ENCODE measurements at regions not wholly inside any gene's neighbourhood (a gene's known extent, or its start where the extent isn't known, plus 50 kb on each side); places are given as distances from the start of the nearest gene placed in this dataset.

- DNase-seq (ENCODE audit: low spot score): no peak
These were observed 262.0 kb upstream of the PREP start for GRCh38 chr6:105664931-105665330.

- no peak for DNase-seq (ENCODE audit: low spot score)
These were observed 249.1 kb upstream of the PREP start for GRCh38 chr6:105651969-105652368.

- DNase-seq (ENCODE audit: low spot score): no peak
These were observed 247.5 kb upstream of the PREP start for GRCh38 chr6:105650347-105650746.

- DNase-seq (ENCODE audit: low spot score): no peak
These were observed 246.3 kb upstream of the PREP start for GRCh38 chr6:105649192-105649591.

- DNase-seq (ENCODE audit: low spot score): no peak
These were observed 245.4 kb upstream of the PREP start for GRCh38 chr6:105648276-105648675.

GRCh38 chr6:105646391-105646867 is 243.5 kb upstream of the PREP start:
- no peak for DNase-seq (ENCODE audit: low spot score)

- no peak for DNase-seq (ENCODE audit: low spot score)
These were observed 243.1 kb upstream of the PREP start for GRCh38 chr6:105645958-105646357.

GRCh38 chr6:105645156-105645555 is 242.3 kb upstream of the PREP start:
- DNase-seq (ENCODE audit: low spot score): no peak

GRCh38 chr6:105644691-105645090 is 241.8 kb upstream of the PREP start:
- no peak for DNase-seq (ENCODE audit: low spot score)

GRCh38 chr6:105644073-105644489 is 241.2 kb upstream of the PREP start:
- no peak for DNase-seq (ENCODE audit: low spot score)

- DNase-seq (ENCODE audit: low spot score): no peak
These were observed 239.8 kb upstream of the PREP start for GRCh38 chr6:105642708-105643107.

GRCh38 chr6:105641504-105641903 is 238.6 kb upstream of the PREP start:
- no peak for DNase-seq (ENCODE audit: low spot score)

- no peak for DNase-seq (ENCODE audit: low spot score)
These were observed 236.2 kb upstream of the PREP start for GRCh38 chr6:105639124-105639523.

- no peak for DNase-seq (ENCODE audit: low spot score)
These were observed 230.9 kb upstream of the PREP start for GRCh38 chr6:105633814-105634213.

GRCh38 chr6:105628156-105628860 is 225.4 kb upstream of the PREP start:
- no peak for DNase-seq (ENCODE audit: low spot score)

GRCh38 chr6:105626295-105627158 is 223.6 kb upstream of the PREP start:
- no peak for DNase-seq (ENCODE audit: low spot score)

GRCh38 chr6:105624021-105624420 is 221.1 kb upstream of the PREP start:
- DNase-seq (ENCODE audit: low spot score): no peak

- no peak for DNase-seq (ENCODE audit: low spot score)
These were observed 219.3 kb upstream of the PREP start for GRCh38 chr6:105622226-105622625.

GRCh38 chr6:105621564-105622175 is 218.8 kb upstream of the PREP start:
- DNase-seq (ENCODE audit: low spot score): no peak

GRCh38 chr6:105620878-105621277 is 218.0 kb upstream of the PREP start:
- DNase-seq (ENCODE audit: low spot score): no peak

GRCh38 chr6:105619971-105620741 is 217.3 kb upstream of the PREP start:
- no peak for DNase-seq (ENCODE audit: low spot score)

- DNase-seq (ENCODE audit: low spot score): no peak
These were observed 215.4 kb upstream of the PREP start for GRCh38 chr6:105618247-105618646.
